Activated CD4-positive, alpha-beta T cell treated with anti-CD3 and anti-CD28 coated beads, Interleukin-2, amount 50 U/mL, for 24 hours (primary cell): ENCODE measurements at regions not wholly inside any gene's neighbourhood (a gene's known extent, or its start where the extent isn't known, plus 50 kb on each side); places are given as distances from the start of the nearest gene placed in this dataset.

ENCODE experiments used
- DNase-seq, 2 donors: peaks; one replicate each; pipeline ENCODE4 v3.0.0-alpha.2; 2020; ENCODE audit warnings: low read depth in 1 of 2, low spot score in 1 of 2

- DNase-seq, result no peak
Measured at GRCh38 chr1:221644663-221645258, 97.1 kb downstream of the DUSP10 start.

DNA sequence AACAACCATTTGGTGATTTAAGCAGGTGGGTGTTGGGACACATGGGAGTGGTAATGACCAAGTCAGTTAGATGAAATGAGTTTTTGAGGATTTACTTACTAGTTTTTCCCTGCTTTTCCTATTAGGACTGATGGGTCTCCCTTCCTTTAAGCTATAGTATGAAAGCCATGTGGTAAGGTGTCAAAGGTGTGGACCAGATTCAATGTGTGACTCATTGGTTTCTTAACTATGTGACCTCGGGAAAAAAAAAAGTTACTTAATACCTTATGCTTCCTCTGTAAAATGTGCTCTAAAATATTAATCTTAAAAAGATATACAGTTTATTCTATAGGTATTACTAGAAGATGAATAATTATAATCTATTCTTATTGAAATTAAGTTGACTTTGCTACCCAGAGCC is 93.7 kb downstream of the DUSP10 start:
- DNase-seq, result no peak
